Activated CD8-positive, alpha-beta memory T cell treated with anti-CD3 and anti-CD28 coated beads for 24 hours (primary cell): ENCODE measurements at regions not wholly inside any gene's neighbourhood (a gene's known extent, or its start where the extent isn't known, plus 50 kb on each side); places are given as distances from the start of the nearest gene placed in this dataset.

Experiments used
- DNase-seq: peaks from one replicate; pipeline ENCODE4 v3.0.0-alpha.2; 2020

DNA sequence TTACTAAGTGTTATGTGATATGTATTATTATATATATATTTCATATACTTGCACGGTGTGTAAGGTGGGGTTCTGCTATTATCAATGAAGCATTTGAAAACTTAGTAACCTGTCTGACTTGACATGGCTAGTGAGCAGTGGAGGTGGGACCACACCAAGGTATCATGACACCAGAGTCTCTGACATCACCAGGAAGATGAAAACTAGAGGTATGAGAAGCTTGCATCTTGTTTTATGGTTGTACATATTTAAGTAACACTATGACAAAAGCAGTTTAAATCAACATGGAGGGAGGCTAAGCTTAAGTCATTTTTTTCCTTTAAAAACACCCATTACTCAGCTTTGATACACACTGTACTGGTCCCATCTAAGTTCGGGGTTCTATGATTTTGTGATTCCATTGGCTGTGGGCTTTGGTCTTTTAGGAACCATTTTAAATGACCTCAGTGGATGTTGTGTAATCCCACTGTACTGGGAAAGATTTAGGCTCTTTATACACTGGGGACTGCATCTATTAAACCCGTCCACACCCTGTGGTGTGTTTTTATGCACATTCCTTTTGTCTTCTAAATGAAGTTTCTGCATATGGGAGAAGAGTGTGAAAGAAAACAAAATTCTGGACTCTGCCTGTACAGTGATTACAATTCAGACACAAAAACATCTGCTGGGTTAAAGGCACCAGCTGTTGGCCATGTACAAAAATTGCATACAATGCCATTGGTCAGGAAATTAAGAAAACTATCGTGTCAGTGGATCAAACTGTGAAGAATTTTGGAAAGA is 570.6 kb downstream of the SPRY1 start:
- DNase-seq, result no peak

- DNase-seq, result no peak
Measured at GRCh38 chr4:123972031-123972430, 575.4 kb downstream of the SPRY1 start.

- DNase-seq, result no peak
Measured at GRCh38 chr4:123974386-123975149, 578.0 kb downstream of the SPRY1 start.

GRCh38 chr4:123976285-123976684 is 579.7 kb downstream of the SPRY1 start:
- no peak for DNase-seq

DNA sequence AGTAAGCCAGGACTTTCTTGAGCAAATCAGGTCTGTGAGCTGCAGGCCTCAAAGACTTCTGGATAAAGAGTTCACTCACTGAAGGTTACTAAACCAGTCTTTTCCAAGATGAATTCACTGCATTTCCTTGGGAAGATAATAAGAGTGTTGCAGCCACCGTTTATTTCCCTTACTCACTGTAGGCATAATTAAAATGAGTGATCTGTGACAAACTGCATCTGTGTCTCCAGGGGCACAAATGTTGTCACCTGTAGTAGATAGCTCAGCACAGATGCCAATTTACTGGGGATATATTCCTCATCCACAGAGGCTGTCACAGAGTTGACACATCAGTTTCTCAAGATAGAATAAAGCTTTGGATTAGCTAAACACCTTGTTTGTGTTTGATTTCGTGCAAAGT is 580.2 kb downstream of the SPRY1 start:
- DNase-seq, result no peak

DNA sequence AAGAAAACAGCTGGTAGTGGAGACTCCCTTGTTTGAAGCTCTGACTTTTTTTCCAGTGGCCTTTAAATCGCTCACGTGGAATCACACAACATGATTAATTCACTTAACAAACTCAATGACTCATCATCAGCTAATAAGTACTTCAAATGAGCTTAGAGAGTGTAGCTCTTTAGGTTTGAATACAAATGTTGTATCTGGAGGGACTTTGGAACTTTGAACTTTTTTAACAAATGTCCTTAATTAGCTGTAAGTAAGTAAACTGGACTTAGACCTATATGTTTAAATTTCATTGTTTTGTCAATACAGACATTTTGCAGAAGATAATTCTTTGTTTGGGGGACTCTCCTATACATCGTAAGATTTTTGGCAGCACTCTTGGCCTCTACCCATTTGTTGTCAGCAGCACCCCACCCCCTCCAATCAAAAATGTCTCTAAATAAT is 581.1 kb downstream of the SPRY1 start:
- no peak for DNase-seq

- DNase-seq, result no peak
Measured at GRCh38 chr4:123978637-123979036, 582.0 kb downstream of the SPRY1 start.

DNA sequence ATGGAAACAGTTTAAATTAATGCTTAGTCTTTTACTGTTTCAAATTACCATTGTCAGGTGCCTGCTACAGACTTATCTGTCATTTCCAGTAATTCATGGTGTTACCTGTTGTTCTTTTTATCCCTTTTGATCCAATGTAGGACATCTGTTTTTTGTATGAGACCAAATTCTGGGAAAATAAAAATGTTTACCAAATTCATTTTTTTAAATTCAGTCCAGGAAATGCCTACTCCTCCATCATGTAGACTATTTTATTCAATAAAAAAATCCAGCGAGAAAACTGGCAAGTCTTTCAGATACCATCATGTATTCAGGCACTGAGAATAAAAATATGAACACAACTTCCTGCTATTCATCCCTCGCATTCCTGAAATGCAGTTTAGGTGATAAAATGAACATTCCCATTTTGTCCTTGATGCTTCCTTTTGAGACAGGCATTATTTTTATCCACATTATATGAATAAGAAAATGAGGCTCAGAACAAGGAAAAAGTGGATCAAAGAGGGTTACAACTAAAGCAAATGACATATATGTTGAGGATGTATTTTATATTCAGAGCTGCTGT is 584.2 kb downstream of the SPRY1 start:
- no peak for DNase-seq

- no peak for DNase-seq
Measured at GRCh38 chr4:123984886-123985285, 588.3 kb downstream of the SPRY1 start.

GRCh38 chr4:123986268-123986798 is 589.7 kb downstream of the SPRY1 start:
- no peak for DNase-seq

DNA sequence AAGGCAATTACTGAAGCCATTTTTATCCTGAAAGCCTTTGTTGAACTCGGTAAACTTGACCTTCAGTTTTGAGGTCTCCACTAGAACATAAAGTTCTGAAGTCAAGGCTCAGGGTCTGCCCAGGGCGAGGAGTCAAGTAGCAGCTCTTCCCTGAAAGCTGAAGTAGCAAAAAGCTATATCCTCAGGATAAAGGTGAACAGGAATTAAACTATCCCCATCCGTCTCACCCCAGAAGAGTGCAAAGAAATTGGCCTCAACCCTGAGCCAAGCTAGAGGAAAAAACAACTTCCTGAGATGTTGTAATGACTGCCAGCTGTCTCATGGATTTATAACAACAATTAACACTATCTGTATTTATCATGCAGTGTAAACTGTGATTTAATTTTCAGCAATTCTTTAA is 590.8 kb downstream of the SPRY1 start:
- no peak for DNase-seq

DNA sequence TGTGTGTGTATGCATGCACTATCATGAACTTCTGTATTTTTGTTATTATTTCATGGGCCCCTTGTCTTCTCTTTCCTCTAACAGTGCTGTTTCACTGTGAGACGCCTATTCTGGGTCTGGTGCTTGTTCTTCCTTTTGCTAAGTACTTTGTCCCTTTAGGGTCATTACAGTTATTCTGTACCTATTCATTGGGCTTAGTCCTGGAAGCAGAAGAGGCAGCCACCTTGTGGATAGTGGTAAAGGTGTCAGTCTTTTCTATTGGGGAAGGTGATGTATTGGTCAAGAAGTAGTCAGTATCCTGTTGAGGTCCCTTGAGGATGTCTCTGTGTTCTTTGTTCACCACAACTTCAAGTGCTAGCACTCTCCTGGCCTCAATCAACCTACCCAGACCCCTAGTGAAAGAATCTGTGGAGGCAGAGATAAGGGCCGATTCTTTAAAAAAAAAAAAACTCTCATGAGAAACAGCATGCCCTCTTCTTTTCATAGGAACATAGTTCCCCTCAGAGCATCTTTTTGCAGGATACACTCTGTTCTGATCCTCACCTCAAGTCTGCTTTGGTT is 593.8 kb downstream of the SPRY1 start:
- DNase-seq, result no peak

- DNase-seq, result no peak
Measured at GRCh38 chr4:123994917-123995316, 598.3 kb downstream of the SPRY1 start.

DNA sequence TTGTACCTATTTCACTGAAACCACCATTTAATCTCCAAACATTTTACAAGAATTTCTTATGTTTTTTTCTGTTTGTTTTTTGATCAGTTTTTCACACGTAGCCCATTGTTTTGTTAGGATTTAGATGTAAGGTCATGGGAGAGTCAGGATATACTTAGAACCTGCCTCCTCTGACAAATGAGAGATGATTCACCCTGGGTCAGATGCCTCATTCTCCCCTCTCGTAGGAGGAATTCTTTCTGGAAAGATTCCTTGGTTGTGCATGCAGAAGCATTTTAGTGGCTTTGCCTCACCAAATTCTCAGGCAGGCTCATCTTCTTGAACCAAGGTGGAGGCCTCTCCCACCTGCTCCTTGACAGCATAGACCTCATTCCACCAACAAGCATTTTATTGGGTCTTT is 599.3 kb downstream of the SPRY1 start:
- no peak for DNase-seq

DNA sequence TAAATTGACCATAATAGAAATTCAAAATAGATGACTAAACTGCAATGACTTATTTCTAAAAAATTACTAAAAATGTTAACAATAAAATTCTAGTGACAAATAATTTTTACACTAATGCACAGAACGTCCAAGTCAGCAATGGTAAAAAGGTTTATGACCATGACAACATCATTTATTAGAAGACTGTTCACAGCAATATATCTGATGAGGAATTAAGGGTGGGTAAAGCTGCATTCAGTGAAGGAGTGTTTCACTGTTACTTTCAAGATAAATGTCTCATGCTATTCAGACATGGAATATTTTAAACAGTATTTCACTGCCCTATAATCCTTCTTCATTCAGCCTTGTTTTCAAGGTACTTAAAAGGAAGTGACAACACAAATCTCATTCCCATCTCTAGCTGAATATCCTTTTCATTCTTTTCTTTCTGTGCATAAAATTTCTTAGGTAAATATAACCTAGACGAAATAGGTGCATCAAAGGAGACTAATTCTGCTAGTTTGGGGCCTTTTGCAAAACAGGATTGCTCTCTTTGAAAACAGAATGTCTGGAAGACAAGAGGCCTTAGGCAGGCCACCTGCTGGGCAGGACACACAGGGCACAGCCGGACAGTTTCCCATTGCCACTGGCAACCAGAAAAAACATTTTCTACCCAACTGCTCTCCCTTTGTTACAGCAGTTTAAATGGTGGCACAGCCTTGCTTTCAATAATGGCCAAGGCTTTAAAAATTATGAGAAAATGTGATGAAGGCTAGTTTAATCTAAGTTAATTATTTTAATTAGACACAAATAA is 600.3 kb downstream of the SPRY1 start:
- no peak for DNase-seq

DNA sequence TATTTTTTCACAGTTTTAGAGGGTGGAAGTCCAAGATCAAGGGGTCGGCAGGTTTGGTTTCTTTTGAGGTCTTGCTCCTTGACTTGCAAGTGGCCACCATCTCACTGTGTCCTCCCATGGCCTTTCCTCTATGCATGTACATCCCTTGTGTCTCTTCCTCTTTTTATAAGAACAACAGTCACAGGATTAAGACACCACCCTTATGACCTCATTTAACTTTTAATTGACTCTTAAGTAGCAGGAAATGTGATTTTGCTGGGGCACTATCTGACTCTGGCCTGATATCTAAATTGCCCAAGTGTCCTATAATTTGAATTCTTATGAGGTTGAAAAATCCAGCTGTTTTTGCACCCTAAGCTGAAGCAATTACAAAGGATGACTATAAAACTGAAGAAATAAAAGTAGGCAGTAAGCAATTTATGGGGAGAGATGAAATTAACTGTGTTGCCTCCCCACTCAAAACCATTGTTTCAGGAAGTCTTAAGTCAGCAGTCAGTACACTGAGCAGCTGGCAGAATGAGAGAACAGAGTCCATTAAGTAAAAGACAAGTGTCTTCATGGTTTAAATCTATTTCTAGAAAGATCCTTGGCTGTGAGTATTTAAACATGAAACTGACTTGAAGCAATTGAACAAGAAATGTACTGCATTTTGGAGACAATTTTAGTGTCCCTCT is 601.3 kb downstream of the SPRY1 start:
- DNase-seq, result no peak

- DNase-seq, result no peak
Measured at GRCh38 chr4:124000233-124000632, 603.6 kb downstream of the SPRY1 start.

- no peak for DNase-seq
Measured at GRCh38 chr4:124015766-124016165, 619.2 kb downstream of the SPRY1 start.

GRCh38 chr4:124017185-124017785 is 620.7 kb downstream of the SPRY1 start:
- DNase-seq, result no peak

DNA sequence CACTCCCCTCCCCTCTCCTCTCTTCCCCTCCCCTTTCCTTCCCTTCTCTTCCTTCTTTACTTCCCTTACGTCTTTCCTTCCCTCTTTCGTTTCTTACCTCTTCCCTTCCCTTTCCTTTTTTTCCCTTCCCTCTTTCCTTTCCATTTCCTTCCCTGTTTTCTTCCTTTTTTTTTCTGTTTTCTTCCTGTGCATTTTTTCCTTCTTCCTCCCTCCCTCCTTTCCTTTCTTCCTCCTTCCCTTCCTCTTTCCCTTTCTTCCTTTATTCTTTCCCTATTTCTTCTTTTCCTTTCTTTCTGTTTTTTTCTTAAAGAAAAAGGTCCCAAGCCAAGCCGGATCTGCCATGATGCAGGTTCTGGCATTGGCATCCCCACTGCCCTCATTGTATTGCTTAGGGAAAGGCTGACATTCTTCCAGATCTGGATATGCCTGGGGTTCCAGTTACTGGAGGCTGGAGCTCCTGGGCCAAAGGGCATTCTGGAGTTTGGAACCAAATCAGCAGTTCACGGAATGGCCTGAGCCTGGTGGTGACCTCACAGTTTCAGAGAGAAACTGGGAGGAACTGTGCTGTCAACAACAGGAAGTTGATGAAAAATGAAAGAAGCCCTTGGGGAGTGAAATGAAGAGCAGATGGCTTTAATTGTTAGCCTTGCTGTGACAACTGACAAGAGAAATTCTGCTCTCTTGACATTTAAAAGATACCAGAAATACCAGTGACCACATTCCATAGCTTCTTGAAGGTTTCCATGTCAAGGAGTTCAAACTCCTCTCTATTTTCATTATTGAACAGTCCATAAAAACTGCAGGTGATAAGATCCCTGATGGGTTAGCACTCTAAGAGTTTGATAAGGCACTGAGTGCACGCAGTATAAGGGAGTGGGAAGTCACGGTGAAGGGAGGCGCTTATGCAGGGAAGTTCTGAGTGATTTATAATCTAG is 622.1 kb downstream of the SPRY1 start:
- DNase-seq, result no peak
